ENCODE measurements at regions not wholly inside any gene's neighbourhood (a gene's known extent, or its start where the extent isn't known, plus 50 kb on each side); places are given as distances from the start of the nearest gene placed in this dataset.

DNA sequence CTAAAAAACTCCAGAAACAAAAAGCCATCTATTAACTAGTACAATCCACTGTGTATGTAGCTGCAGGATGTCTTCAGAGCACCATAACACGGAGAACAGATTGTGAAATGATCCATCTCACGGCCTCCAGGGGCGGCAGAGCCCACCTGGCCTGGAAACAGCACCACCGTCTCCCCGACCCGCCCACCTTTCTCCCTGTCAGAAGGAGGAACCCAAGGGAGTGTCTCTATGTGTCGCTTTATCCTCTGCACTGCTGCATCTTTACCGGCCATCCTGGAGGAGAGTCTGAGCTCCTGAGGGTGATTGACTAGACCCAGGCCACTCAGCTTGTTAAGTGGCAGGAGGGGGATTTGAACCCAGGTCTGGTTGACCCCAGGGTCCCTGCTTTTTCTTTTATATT is 405.0 kb downstream of the MATN1 start:
- Mint-ChIP-seq H3K27ac (ENCODE audit: unreplicated experiment) (no peak overlapping the region), H3K27me3 (ENCODE audit: insufficient read depth, unreplicated experiment) (peaks cover 12% of the 10 kb centered on the region), H3K4me3 (ENCODE audit: unreplicated experiment) (no peak overlapping the region), H3K4me1 (ENCODE audit: low read depth, unreplicated experiment) (no peaks in the 10 kb centered on the region), H3K9me3 (ENCODE audit: unreplicated experiment) (no peaks in the 10 kb centered on the region), H3K36me3 (ENCODE audit: insufficient read depth, unreplicated experiment) (no peaks in the 10 kb centered on the region)
- intact Hi-C loops (cut with micrococcal nuclease; ENCODE audit: unreplicated experiment), result no loop called here
- Histone ChIP-seq H3K36me3 (ENCODE audit: control insufficient read depth, insufficient read depth, low read length) (no peaks in the 10 kb centered on the region), H3K4me3 (ENCODE audit: low read depth, low read length) (no peak overlapping the region), H3K4me1 (no peaks in the 10 kb centered on the region), H3K9me3 (no peaks in the 10 kb centered on the region), H3K27me3 (replicated peaks; ENCODE audit: control insufficient read depth, insufficient read depth, low read length) (no peaks in the 10 kb centered on the region)
- TF ChIP-seq, protein P1, sequence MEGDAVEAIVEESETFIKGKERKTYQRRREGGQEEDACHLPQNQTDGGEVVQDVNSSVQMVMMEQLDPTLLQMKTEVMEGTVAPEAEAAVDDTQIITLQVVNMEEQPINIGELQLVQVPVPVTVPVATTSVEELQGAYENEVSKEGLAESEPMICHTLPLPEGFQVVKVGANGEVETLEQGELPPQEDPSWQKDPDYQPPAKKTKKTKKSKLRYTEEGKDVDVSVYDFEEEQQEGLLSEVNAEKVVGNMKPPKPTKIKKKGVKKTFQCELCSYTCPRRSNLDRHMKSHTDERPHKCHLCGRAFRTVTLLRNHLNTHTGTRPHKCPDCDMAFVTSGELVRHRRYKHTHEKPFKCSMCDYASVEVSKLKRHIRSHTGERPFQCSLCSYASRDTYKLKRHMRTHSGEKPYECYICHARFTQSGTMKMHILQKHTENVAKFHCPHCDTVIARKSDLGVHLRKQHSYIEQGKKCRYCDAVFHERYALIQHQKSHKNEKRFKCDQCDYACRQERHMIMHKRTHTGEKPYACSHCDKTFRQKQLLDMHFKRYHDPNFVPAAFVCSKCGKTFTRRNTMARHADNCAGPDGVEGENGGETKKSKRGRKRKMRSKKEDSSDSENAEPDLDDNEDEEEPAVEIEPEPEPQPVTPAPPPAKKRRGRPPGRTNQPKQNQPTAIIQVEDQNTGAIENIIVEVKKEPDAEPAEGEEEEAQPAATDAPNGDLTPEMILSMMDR (IDR thresholded peaks at IDR 0.05; ENCODE audit: insufficient read depth in 1 of 2, low read depth in 1 of 2, low read length in 1 of 2, severe bottlenecking in 1 of 2, unreplicated experiment in 1 of 2), result no peak
- BruUV-seq (replicated peaks), result no TSS peak
- POLR2A ChIA-PET, result no interaction called here
- no peak for DNase-seq
- CTCF ChIA-PET, result no interaction called here

DNA sequence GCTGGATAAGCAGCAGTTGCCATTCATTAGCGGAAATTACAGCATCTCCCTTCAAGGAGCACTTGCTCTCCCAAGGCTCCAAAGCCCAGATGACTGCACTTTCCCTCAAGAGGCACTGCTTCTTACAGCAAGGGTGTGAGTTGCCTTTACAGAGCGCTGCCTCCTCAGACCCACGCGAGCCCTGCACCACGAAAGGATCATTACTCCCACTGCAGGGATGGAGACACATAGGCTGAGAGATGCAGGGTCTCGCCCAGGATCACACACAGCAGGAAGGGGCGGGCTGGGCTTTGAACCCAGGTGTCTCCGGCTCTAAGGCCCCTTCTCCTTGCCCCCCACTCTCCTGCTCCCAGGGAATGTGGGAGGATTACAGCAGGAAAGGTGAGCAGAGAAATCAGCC is 405.5 kb downstream of the MATN1 start:
- H3K27me3 Mint-ChIP-seq (ENCODE audit: insufficient read depth, unreplicated experiment), result peaks cover 9% of the 10 kb centered on the region
- intact Hi-C loops (cut with micrococcal nuclease; ENCODE audit: unreplicated experiment), result no loop called here
- Histone ChIP-seq H3K27me3 (replicated peaks; ENCODE audit: control insufficient read depth, insufficient read depth, low read length) (no peaks in the 10 kb centered on the region), H3K4me1 (no peaks in the 10 kb centered on the region), H3K9me3 (no peaks in the 10 kb centered on the region), H3K36me3 (ENCODE audit: control insufficient read depth, insufficient read depth, low read length) (no peaks in the 10 kb centered on the region), H3K4me3 (ENCODE audit: low read depth, low read length) (no peak overlapping the region)
- BruUV-seq (replicated peaks), result no TSS peak
- H3K4me3 Mint-ChIP-seq (ENCODE audit: unreplicated experiment), result no peak overlapping the region
- DNase-seq, result no peak
- no peaks in the 10 kb centered on the region for H3K36me3 Mint-ChIP-seq (ENCODE audit: insufficient read depth, unreplicated experiment)
- TF ChIP-seq, protein P1 (IDR thresholded peaks at IDR 0.05; ENCODE audit: insufficient read depth in 1 of 2, low read depth in 1 of 2, low read length in 1 of 2, severe bottlenecking in 1 of 2, unreplicated experiment in 1 of 2), result no peak
- CTCF ChIA-PET, result no interaction called here
- no peaks in the 10 kb centered on the region for H3K9me3 Mint-ChIP-seq (ENCODE audit: unreplicated experiment)
- POLR2A ChIA-PET, result no interaction called here
- H3K4me1 Mint-ChIP-seq (ENCODE audit: low read depth, unreplicated experiment), result no peaks in the 10 kb centered on the region
- H3K27ac Mint-ChIP-seq (ENCODE audit: unreplicated experiment), result no peak overlapping the region

DNA sequence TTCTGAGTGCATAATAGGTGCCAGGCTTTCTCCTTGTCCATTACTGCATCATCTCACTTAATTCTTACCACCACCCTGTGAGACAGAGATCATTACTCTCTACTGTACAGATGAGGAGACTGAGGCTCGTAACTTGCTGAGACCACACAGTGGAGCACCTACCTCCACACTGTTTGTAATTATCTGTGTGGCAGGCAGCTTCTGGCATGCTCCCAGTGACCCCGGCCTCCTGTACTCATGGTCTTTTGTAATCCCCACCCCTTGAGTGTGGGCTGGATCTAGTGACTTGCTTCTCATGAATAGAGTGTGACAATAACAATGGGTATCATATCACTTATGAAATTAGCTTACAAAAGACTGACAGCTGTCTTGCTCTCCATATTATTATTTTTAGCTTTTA is 407.3 kb downstream of the MATN1 start:
- Mint-ChIP-seq H3K36me3 (ENCODE audit: insufficient read depth, unreplicated experiment) (no peaks in the 10 kb centered on the region), H3K27me3 (ENCODE audit: insufficient read depth, unreplicated experiment) (peaks cover 12% of the 10 kb centered on the region), H3K9me3 (ENCODE audit: unreplicated experiment) (no peaks in the 10 kb centered on the region), H3K27ac (ENCODE audit: unreplicated experiment) (no peak overlapping the region), H3K4me3 (ENCODE audit: unreplicated experiment) (no peak overlapping the region), H3K4me1 (ENCODE audit: low read depth, unreplicated experiment) (no peaks in the 10 kb centered on the region)
- H3K9me3 ChIP-seq, result no peaks in the 10 kb centered on the region
- BruUV-seq (replicated peaks), result no TSS peak
- TF ChIP-seq, protein P1 (IDR thresholded peaks at IDR 0.05; ENCODE audit: insufficient read depth in 1 of 2, low read depth in 1 of 2, low read length in 1 of 2, severe bottlenecking in 1 of 2, unreplicated experiment in 1 of 2), result no peak
- intact Hi-C loops (cut with micrococcal nuclease; ENCODE audit: unreplicated experiment), result no loop called here
- no peak overlapping the region for H3K4me3 ChIP-seq (ENCODE audit: low read depth, low read length)
- no peaks in the 10 kb centered on the region for H3K36me3 ChIP-seq (ENCODE audit: control insufficient read depth, insufficient read depth, low read length)
- H3K27me3 ChIP-seq (replicated peaks; ENCODE audit: control insufficient read depth, insufficient read depth, low read length), result no peaks in the 10 kb centered on the region
- no peaks in the 10 kb centered on the region for H3K4me1 ChIP-seq
- ChIA-PET POLR2A (no interaction called here), CTCF (no interaction called here)
- no peak for DNase-seq
